PC-9 (cell line): ENCODE measurements at regions not wholly inside any gene's neighbourhood (a gene's known extent, or its start where the extent isn't known, plus 50 kb on each side); places are given as distances from the start of the nearest gene placed in this dataset.

Source experiments
- BruUV-seq: library from RNA; stranded (reverse); fragments of 400-500 nt; replicated peaks from 2 replicates; lab custom pipeline; 2021; lab: Mats Ljungman, UMichigan
- CTCF ChIA-PET: fragments of 300-600 bp; sonication (Branson Sonifier 250); formaldehyde crosslinking; loops from one replicate; lab custom pipeline; 2022; ENCODE audit warnings: antibody characterized with exemption; lab: Charles Lee
- POLR2A ChIA-PET: fragments of 300-600 bp; sonication (Branson Sonifier 250); formaldehyde crosslinking; loops from one replicate; lab custom pipeline; 2022; ENCODE audit warnings: antibody characterized with exemption; ENCODE audit not compliant: unreplicated experiment; lab: Charles Lee
- DNase-seq, 2 experiments: peaks; one replicate each; pipeline versions ENCODE4 v3.0.0 to v3.0.0-alpha.2; 2015 to 2022; ENCODE audit warnings: mixed read lengths in 1 of 2
- H2AFZ ChIP-seq: fragments of 200-600 bp; sonication (generic); 2 replicates; pipeline ENCODE4 v1.8.1; 2017; ENCODE audit warnings: antibody characterized with exemption
- H3F3A ChIP-seq: fragments of 200-600 bp; sonication (generic); 2 replicates; pipeline ENCODE4 v1.8.1; 2017; ENCODE audit warnings: antibody characterized with exemption, mild to moderate bottlenecking, low read depth; ENCODE audit not compliant: insufficient read depth
- H3K27ac ChIP-seq: fragments of 200-600 bp; sonication (generic); 2 replicates; pipeline ENCODE4 v1.6.1; 2016; ENCODE audit warnings: mixed run types
- H3K27me3 ChIP-seq: fragments of 200-600 bp; sonication (generic); 2 replicates; pipeline ENCODE4 v1.6.1; 2016; ENCODE audit warnings: low read depth, mixed run types; ENCODE audit not compliant: insufficient read depth
- H3K36me3 ChIP-seq: fragments of 200-600 bp; sonication (generic); 2 replicates; pipeline ENCODE4 v1.6.1; 2016; ENCODE audit warnings: low read depth, mixed run types
- H3K4me1 ChIP-seq: fragments of 200-600 bp; sonication (generic); replicated peaks from 2 replicates; pipeline ENCODE4 v1.6.1; 2016; ENCODE audit warnings: mixed run types; ENCODE audit not compliant: insufficient read depth
- H3K4me2 ChIP-seq: fragments of 200-600 bp; sonication (generic); 2 replicates; pipeline ENCODE4 v1.6.1; 2017; ENCODE audit warnings: mixed run types
- H3K4me3 ChIP-seq: fragments of 200-600 bp; sonication (generic); 2 replicates; pipeline ENCODE4 v1.6.1; 2016; ENCODE audit warnings: mixed run types
- H3K79me2 ChIP-seq: fragments of 200-600 bp; sonication (generic); 2 replicates; pipeline ENCODE4 v1.6.1; 2017; ENCODE audit warnings: low read depth, mixed run types
- H3K9me2 ChIP-seq: fragments of 200-600 bp; sonication (generic); 2 replicates; pipeline ENCODE4 v1.8.1; 2017; ENCODE audit warnings: mild to moderate bottlenecking; ENCODE audit not compliant: insufficient read depth
- H3K9me3 ChIP-seq: fragments of 200-600 bp; sonication (generic); 2 replicates; pipeline ENCODE4 v1.8.1; 2016; ENCODE audit warnings: low read depth; ENCODE audit not compliant: insufficient read depth
- H4K20me1 ChIP-seq: fragments of 200-600 bp; sonication (generic); 2 replicates; pipeline ENCODE4 v1.8.1; 2017; ENCODE audit not compliant: insufficient read depth
- CTCF ChIP-seq: fragments of 200-600 bp; sonication (generic); conservative IDR thresholded peaks from 2 replicates; pipeline ENCODE4 v1.6.1; 2017; ENCODE audit warnings: mixed run types, antibody characterized with exemption, mild to moderate bottlenecking, moderate library complexity
- EZH2 ChIP-seq: fragments of 200-600 bp; sonication (generic); IDR thresholded peaks from 2 replicates; pipeline ENCODE4 v1.8.0; 2017; ENCODE audit warnings: antibody characterized with exemption, low read depth
- intact Hi-C: fragments of 100-400 bp; cut with micrococcal nuclease; formaldehyde crosslinking; loops from one replicate; pipeline ENCODE4 v1.10.0; 2022; ENCODE audit not compliant: unreplicated experiment

GRCh38 chr7:27409776-27410175 is 167.2 kb downstream of the EVX1 start:
- intact Hi-C loops = no loop called here
- no peak for DNase-seq
- ChIA-PET CTCF (interaction anchor here (0.6 kb wide), 1 partner anchor 874 kb away, joined by 3 read pairs; no protein-coding TSS in a partner anchor), POLR2A (no interaction called here)
- Histone ChIP-seq H3K27ac (no peak overlapping the region), H3K79me2 (no peaks in the 10 kb centered on the region), H3K4me1 (no peaks in the 10 kb centered on the region), H3F3A (no peaks in the 10 kb centered on the region), H3K27me3 (no peaks in the 10 kb centered on the region), H4K20me1 (no peaks in the 10 kb centered on the region), H3K36me3 (no peaks in the 10 kb centered on the region), H3K9me2 (no peaks in the 10 kb centered on the region), H3K4me2 (no peak overlapping the region), H3K4me3 (no peak overlapping the region), H2AFZ (no peak overlapping the region), H3K9me3 (no peaks in the 10 kb centered on the region)
- no TSS peak for BruUV-seq
- no peak for TF ChIP-seq CTCF
- TF ChIP-seq EZH2 = no peak

DNA sequence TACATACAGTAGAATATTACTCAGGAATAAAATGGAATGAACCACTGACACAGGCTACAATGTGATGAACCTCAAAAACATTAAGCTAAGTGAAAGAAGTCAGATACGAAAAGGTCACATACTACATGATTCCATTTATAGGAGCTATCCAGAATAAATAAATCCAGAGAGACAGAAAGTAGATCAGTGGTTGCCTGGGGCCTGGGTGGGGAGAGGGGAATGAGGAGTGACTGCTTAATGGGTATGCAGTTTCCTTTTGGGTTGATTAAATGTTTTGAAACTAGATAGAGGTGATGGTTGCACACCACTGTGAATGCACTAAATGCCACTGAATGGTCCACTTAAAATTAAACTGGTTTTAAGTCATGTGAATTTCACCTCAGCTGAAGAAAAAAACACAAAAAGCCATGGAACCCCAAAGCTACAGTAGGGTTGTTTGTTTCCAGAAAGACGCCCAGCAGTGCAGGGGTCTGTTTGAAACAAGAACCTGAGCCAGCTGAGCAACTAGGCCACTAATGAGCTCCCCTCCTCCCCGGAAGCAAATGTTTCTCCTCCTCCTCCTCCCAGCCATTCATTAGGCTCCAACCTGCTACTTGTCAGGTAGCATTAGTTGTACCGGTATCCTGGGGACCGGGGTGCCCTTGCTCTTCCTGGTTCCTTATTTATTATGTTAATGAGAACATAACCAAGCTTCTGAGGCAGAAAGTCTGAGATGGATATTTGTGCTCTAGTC is 168.4 kb downstream of the EVX1 start:
- intact Hi-C loops = no loop called here
- H3K4me2 ChIP-seq = no peak overlapping the region
- no peaks in the 10 kb centered on the region for H3K4me1 ChIP-seq
- H3K9me3 ChIP-seq = no peaks in the 10 kb centered on the region
- H4K20me1 ChIP-seq = no peaks in the 10 kb centered on the region
- TF ChIP-seq CTCF (no peak), EZH2 (no peak)
- H3F3A ChIP-seq = no peaks in the 10 kb centered on the region
- H3K27me3 ChIP-seq = no peaks in the 10 kb centered on the region
- no peak overlapping the region for H3K4me3 ChIP-seq
- H3K9me2 ChIP-seq = no peaks in the 10 kb centered on the region
- no peaks in the 10 kb centered on the region for H3K36me3 ChIP-seq
- CTCF ChIA-PET = no interaction called here
- DNase-seq = no peak
- POLR2A ChIA-PET = no interaction called here
- H2AFZ ChIP-seq = no peak overlapping the region
- no peak overlapping the region for H3K27ac ChIP-seq
- H3K79me2 ChIP-seq = no peaks in the 10 kb centered on the region
- BruUV-seq = no TSS peak

DNA sequence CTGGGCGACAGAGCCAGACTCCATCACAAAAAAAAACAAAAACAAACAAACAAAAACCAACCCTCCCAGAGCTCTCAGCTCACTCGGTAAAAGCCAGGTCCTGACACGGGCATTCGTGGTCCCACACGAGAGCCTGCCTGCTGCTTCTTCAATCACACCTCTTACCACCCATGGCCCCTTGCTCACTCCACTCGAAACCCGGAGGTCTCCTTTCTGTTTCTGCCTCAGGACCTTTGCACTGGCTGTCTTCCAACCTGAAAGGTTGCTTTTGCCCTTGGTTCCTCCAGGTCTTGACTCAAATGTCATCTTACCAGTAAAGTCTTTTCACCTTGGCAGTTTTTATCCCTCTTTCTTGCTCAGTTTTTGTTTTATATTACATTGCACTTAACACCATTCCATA is 169.6 kb downstream of the EVX1 start:
- H4K20me1 ChIP-seq = no peaks in the 10 kb centered on the region
- intact Hi-C loops = no loop called here
- ChIA-PET POLR2A (no interaction called here), CTCF (no interaction called here)
- no peak overlapping the region for H3K4me2 ChIP-seq
- DNase-seq = no peak
- H2AFZ ChIP-seq = no peak overlapping the region
- H3K79me2 ChIP-seq = no peaks in the 10 kb centered on the region
- H3K36me3 ChIP-seq = no peaks in the 10 kb centered on the region
- BruUV-seq = no TSS peak
- TF ChIP-seq CTCF (no peak), EZH2 (no peak)
- no peak overlapping the region for H3K27ac ChIP-seq
- no peak overlapping the region for H3K4me3 ChIP-seq
- H3K27me3 ChIP-seq = no peaks in the 10 kb centered on the region
- H3K9me2 ChIP-seq = no peaks in the 10 kb centered on the region
- H3F3A ChIP-seq = no peaks in the 10 kb centered on the region
- no peaks in the 10 kb centered on the region for H3K4me1 ChIP-seq
- H3K9me3 ChIP-seq = no peaks in the 10 kb centered on the region
